OCI-LY7 (cell line): ENCODE measurements at regions not wholly inside any gene's neighbourhood (a gene's known extent, or its start where the extent isn't known, plus 50 kb on each side); places are given as distances from the start of the nearest gene placed in this dataset.

Experiments
- CTCF ChIP-seq: fragments of 200-600 bp; sonication (generic); conservative IDR thresholded peaks from 2 replicates; pipeline ENCODE4 v1.5.1; 2014; ENCODE audit warnings: mild to moderate bottlenecking, antibody characterized with exemption, low read length, moderate library complexity, mixed read lengths
- EZH2phosphoT487 ChIP-seq: fragments of 200-600 bp; sonication (generic); IDR thresholded peaks from 2 replicates; pipeline ENCODE4 v1.6.1; 2018; ENCODE audit warnings: low read depth, borderline replicate concordance, mild to moderate bottlenecking, mixed run types, antibody characterized with exemption, low read length, moderate library complexity, mixed read lengths

GRCh38 chr17:63314761-63315160 lies 131.3 kb downstream of the CYB561 start:
- TF ChIP-seq CTCF: no peak
- no peak for TF ChIP-seq EZH2phosphoT487
